Common myeloid progenitor, CD34-positive (primary cell): ENCODE measurements at regions not wholly inside any gene's neighbourhood (a gene's known extent, or its start where the extent isn't known, plus 50 kb on each side); places are given as distances from the start of the nearest gene placed in this dataset.

Source experiments
- CTCF ChIA-PET: fragments of 350-600 bp; sonication (Branson Sonifier 250); formaldehyde crosslinking; loops from one replicate; lab custom pipeline; 2021; ENCODE audit warnings: antibody characterized with exemption; lab: Charles Lee
- POLR2A ChIA-PET: fragments of 350-600 bp; sonication (Branson Sonifier 250); formaldehyde crosslinking; loops from one replicate; lab custom pipeline; 2021; ENCODE audit warnings: antibody characterized with exemption; lab: Charles Lee
- DNase-seq, 3 donors: peaks; one replicate each; pipeline versions ENCODE4 v3.0.0 to v3.0.0-alpha.2; 2013
- H3K27ac ChIP-seq, 2 experiments: 1 replicate in 1 of 2; 2 replicates in 1 of 2; pipeline ENCODE4 v1.7.0; 2013; ENCODE audit warnings: inconsistent platforms in 2 of 2, low read length in 2 of 2, mild to moderate bottlenecking in 2 of 2, low read depth in 1 of 2, moderate library complexity in 1 of 2; ENCODE audit not compliant: severe bottlenecking in 2 of 2, insufficient read depth in 1 of 2, poor library complexity in 1 of 2
- H3K27me3 ChIP-seq, 5 experiments: replicated peaks in 2 of 5; 1 replicate in 3 of 5; 2 replicates in 2 of 5; pipeline versions ENCODE4 v1.6.1 to v1.7.0; 2013; ENCODE audit warnings: low read length in 4 of 5, mild to moderate bottlenecking in 2 of 5, moderate library complexity in 2 of 5, inconsistent platforms in 1 of 5; ENCODE audit not compliant: insufficient read depth in 5 of 5, control insufficient read depth in 4 of 5
- H3K36me3 ChIP-seq, 4 experiments: 1 replicate in 2 of 4; 2 replicates in 2 of 4; pipeline versions ENCODE4 v1.6.1 to v1.7.0; 2013; ENCODE audit warnings: low read length in 3 of 4, control low read depth in 1 of 4, mild to moderate bottlenecking in 1 of 4; ENCODE audit not compliant: control insufficient read depth in 4 of 4, insufficient read depth in 4 of 4
- H3K4me1 ChIP-seq, 4 experiments: 1 replicate in 3 of 4; 2 replicates in 1 of 4; pipeline versions ENCODE4 v1.6.1 to v1.7.1; 2013; ENCODE audit warnings: low read length in 3 of 4, mild to moderate bottlenecking in 3 of 4, control low read depth in 1 of 4, inconsistent platforms in 1 of 4, moderate library complexity in 1 of 4; ENCODE audit not compliant: control insufficient read depth in 4 of 4, insufficient read depth in 4 of 4; ENCODE audit errors: control extremely low read depth in 1 of 4
- H3K4me3 ChIP-seq, 7 experiments: 1 replicate in 4 of 7; 2 replicates in 3 of 7; pipeline versions ENCODE4 v1.5.1 to v1.7.0; 2013; ENCODE audit warnings: mild to moderate bottlenecking in 7 of 7, low read length in 6 of 7, moderate library complexity in 6 of 7, inconsistent platforms in 2 of 7, low read depth in 2 of 7, control low read depth in 1 of 7; ENCODE audit not compliant: insufficient read depth in 4 of 7, control insufficient read depth in 1 of 7; ENCODE audit errors: extremely low read depth in 1 of 7
- H3K9me3 ChIP-seq, 5 experiments: 1 replicate in 4 of 5; 2 replicates in 1 of 5; pipeline versions ENCODE4 v1.6.1 to v1.7.1; 2013; ENCODE audit warnings: low read length in 4 of 5, mild to moderate bottlenecking in 2 of 5, inconsistent platforms in 1 of 5, low read depth in 1 of 5, moderate library complexity in 1 of 5; ENCODE audit not compliant: control insufficient read depth in 4 of 5, insufficient read depth in 2 of 5; ENCODE audit errors: control extremely low read depth in 1 of 5
- WGBS: methylation state at CpG from one replicate; pipeline ENCODE4 v1.1.5; 2013; ENCODE audit not compliant: insufficient coverage; 5-methylcytosine and 5-hydroxymethylcytosine counted together

- CTCF ChIA-PET, result no interaction called here
- Histone ChIP-seq H3K9me3 (peaks cover 0 to 18% (median 2%) of the 10 kb centered on the region in 5 experiments), H3K4me3 (no peak overlapping the region), H3K27ac (no peak overlapping the region), H3K36me3 (no peaks in the 10 kb centered on the region), H3K27me3 (no peaks in the 10 kb centered on the region), H3K4me1 (no peaks in the 10 kb centered on the region)
- DNase-seq, result no peak
- WGBS, result no CpG with 5 or more reads among the region's 4 CpGs
- POLR2A ChIA-PET, result no interaction called here
These were observed 227.8 kb upstream of the BMPER start for GRCh38 chr7:33677556-33677955.

- no peak overlapping the region for H3K27ac ChIP-seq
- no peak for DNase-seq
- WGBS, result no CpG with 5 or more reads among the region's 2 CpGs
- ChIA-PET POLR2A (no interaction called here), CTCF (no interaction called here)
- no peaks in the 10 kb centered on the region for H3K27me3 ChIP-seq
- H3K4me3 ChIP-seq, result no peak overlapping the region
- peaks cover 0 to 18% (median 2%) of the 10 kb centered on the region in 5 experiments for H3K9me3 ChIP-seq
- no peaks in the 10 kb centered on the region for H3K36me3 ChIP-seq
- H3K4me1 ChIP-seq, result no peaks in the 10 kb centered on the region
These were observed 226.6 kb upstream of the BMPER start for GRCh38 chr7:33678569-33679335.

GRCh38 chr7:33680682-33681081, 224.7 kb upstream of the BMPER start:
- ChIA-PET POLR2A (no interaction called here), CTCF (no interaction called here)
- Histone ChIP-seq H3K4me3 (no peak overlapping the region), H3K27me3 (no peaks in the 10 kb centered on the region), H3K27ac (no peak overlapping the region), H3K4me1 (no peaks in the 10 kb centered on the region), H3K36me3 (no peaks in the 10 kb centered on the region), H3K9me3 (peaks cover 0 to 18% (median 2%) of the 10 kb centered on the region in 5 experiments)
- no CpG with 5 or more reads among the region's 2 CpGs for WGBS
- no peak for DNase-seq

- H3K4me3 ChIP-seq, result no peak overlapping the region
- no peaks in the 10 kb centered on the region for H3K27me3 ChIP-seq
- ChIA-PET CTCF (no interaction called here), POLR2A (no interaction called here)
- DNase-seq, result no peak
- no peak overlapping the region for H3K27ac ChIP-seq
- H3K9me3 ChIP-seq, result peaks cover 0 to 5% (median 0%) of the 10 kb centered on the region in 5 experiments
- no peaks in the 10 kb centered on the region for H3K4me1 ChIP-seq
- WGBS, result 97% methylated on average over 9 of the region's 9 CpGs
- H3K36me3 ChIP-seq, result no peaks in the 10 kb centered on the region
These were observed 219.8 kb upstream of the BMPER start for GRCh38 chr7:33685503-33685902.

- WGBS, result 96% methylated on average over 16 of the region's 17 CpGs
- H3K4me1 ChIP-seq, result no peaks in the 10 kb centered on the region
- no peaks in the 10 kb centered on the region for H3K36me3 ChIP-seq
- peaks cover 0 to 5% (median 0%) of the 10 kb centered on the region in 5 experiments for H3K9me3 ChIP-seq
- H3K27me3 ChIP-seq, result no peaks in the 10 kb centered on the region
- no peak overlapping the region for H3K27ac ChIP-seq
- DNase-seq, result no peak
- CTCF ChIA-PET, result no interaction called here
- H3K4me3 ChIP-seq, result no peak overlapping the region
- POLR2A ChIA-PET, result interaction anchor here (0.5 kb wide), 1 partner anchor 498 kb away, joined by 3 read pairs; no protein-coding TSS in a partner anchor
These were observed 219.2 kb upstream of the BMPER start for GRCh38 chr7:33685981-33686683.

- ChIA-PET POLR2A (no interaction called here), CTCF (no interaction called here)
- Histone ChIP-seq H3K4me3 (no peak overlapping the region), H3K4me1 (no peaks in the 10 kb centered on the region), H3K9me3 (peaks cover 0 to 5% (median 0%) of the 10 kb centered on the region in 5 experiments), H3K27me3 (no peaks in the 10 kb centered on the region), H3K36me3 (no peaks in the 10 kb centered on the region), H3K27ac (no peak overlapping the region)
- no peak for DNase-seq
- 100% methylated on average over 2 of the region's 3 CpGs for WGBS
These were observed 217.7 kb upstream of the BMPER start for GRCh38 chr7:33687625-33688024.

GRCh38 chr7:33691180-33691579, 214.2 kb upstream of the BMPER start:
- DNase-seq, result no peak
- Histone ChIP-seq H3K36me3 (no peaks in the 10 kb centered on the region), H3K27ac (no peak overlapping the region), H3K27me3 (no peaks in the 10 kb centered on the region), H3K4me1 (no peaks in the 10 kb centered on the region), H3K9me3 (peaks cover 0 to 3% (median 0%) of the 10 kb centered on the region in 5 experiments), H3K4me3 (no peak overlapping the region)
- CTCF ChIA-PET, result no interaction called here
- POLR2A ChIA-PET, result no interaction called here
